NCI-H2227 (cell line): ENCODE measurements at regions not wholly inside any gene's neighbourhood (a gene's known extent, or its start where the extent isn't known, plus 50 kb on each side); places are given as distances from the start of the nearest gene placed in this dataset.
"Not testable (repeated sequence)": the region's sequence is repeated elsewhere in the genome, so short reads cannot be mapped to it uniquely, and the experiment has no call there.

Source experiments
- DNase-seq: peaks from one replicate; lab custom pipeline; 2025; ENCODE audit not compliant: unreplicated experiment; lab: John Stamatoyannopoulos, UW

GRCh38 chr1:172833954-172834353 lies 175.1 kb downstream of the FASLG start:
- no peak for DNase-seq

- no peak for DNase-seq
Measured at GRCh38 chr1:172834609-172835008, 175.7 kb downstream of the FASLG start.

GRCh38 chr1:172835834-172836233 lies 176.9 kb downstream of the FASLG start:
- DNase-seq = no peak

- DNase-seq = no peak
Measured at GRCh38 chr1:172837816-172838679, 179.1 kb downstream of the FASLG start.

- DNase-seq = no peak
Measured at GRCh38 chr1:172838680-172839313, 179.9 kb downstream of the FASLG start.

- DNase-seq = not testable (repeated sequence)
Measured at GRCh38 chr1:172839639-172840038, 180.7 kb downstream of the FASLG start.

- DNase-seq = no peak
Measured at GRCh38 chr1:172843444-172843843, 184.5 kb downstream of the FASLG start.

GRCh38 chr1:172845371-172845770 lies 186.5 kb downstream of the FASLG start:
- no peak for DNase-seq

GRCh38 chr1:172845865-172846264 lies 187.0 kb downstream of the FASLG start:
- DNase-seq = no peak

GRCh38 chr1:172847814-172848213 lies 188.9 kb downstream of the FASLG start:
- DNase-seq = not testable (repeated sequence)

- no peak for DNase-seq
Measured at GRCh38 chr1:172849653-172850052, 190.8 kb downstream of the FASLG start.

- no peak for DNase-seq
Measured at GRCh38 chr1:172851077-172851476, 192.2 kb downstream of the FASLG start.

GRCh38 chr1:172851856-172852255 lies 193.0 kb downstream of the FASLG start:
- no peak for DNase-seq

- not testable (repeated sequence) for DNase-seq
Measured at GRCh38 chr1:172855983-172856382, 194.8 kb downstream of the TNFSF18 start.

- DNase-seq = no peak
Measured at GRCh38 chr1:172863031-172863430, 187.7 kb downstream of the TNFSF18 start.

GRCh38 chr1:172867216-172867818 lies 183.4 kb downstream of the TNFSF18 start:
- no peak for DNase-seq

- no peak for DNase-seq
Measured at GRCh38 chr1:172870901-172871606, 179.7 kb downstream of the TNFSF18 start.

- DNase-seq = no peak
Measured at GRCh38 chr1:172874950-172875349, 175.8 kb downstream of the TNFSF18 start.

- no peak for DNase-seq
Measured at GRCh38 chr1:172875892-172876291, 174.8 kb downstream of the TNFSF18 start.

- no peak for DNase-seq
Measured at GRCh38 chr1:172882385-172882784, 168.4 kb downstream of the TNFSF18 start.

- DNase-seq = no peak
Measured at GRCh38 chr1:172882791-172883386, 167.9 kb downstream of the TNFSF18 start.
